ENCODE measurements at regions not wholly inside any gene's neighbourhood (a gene's known extent, or its start where the extent isn't known, plus 50 kb on each side); places are given as distances from the start of the nearest gene placed in this dataset.

- ATAC-seq = no peak
- H3K9me2 ChIP-seq (ENCODE audit: insufficient read depth) = no peaks in the 10 kb centered on the region
- no peak overlapping the region for H3K4me3 ChIP-seq (replicated peaks in 1 of 2; ENCODE audit: low read depth in 1 of 2, low read length in 2 of 2)
- no peak overlapping the region for H3K27ac ChIP-seq (ENCODE audit: low read depth, low read length)
- no peaks in the 10 kb centered on the region for H3K9me3 ChIP-seq (ENCODE audit: control insufficient read depth in 1 of 2, insufficient read depth in 1 of 2, low read depth in 1 of 2, low read length in 2 of 2)
- no TSS peak for BruUV-seq (replicated peaks)
- POLR2A ChIA-PET = no interaction called here
- RAD21 ChIA-PET (ENCODE audit: low non-redundant PET in 1 of 2, low total read pairs in 2 of 2, uncharacterized antibody in 2 of 2, unreplicated experiment in 2 of 2) = no interaction called here
- no peak for DNase-seq (ENCODE audit: low read depth, low spot score)
- H3K27me3 ChIP-seq (ENCODE audit: insufficient read depth, low read length) = no peaks in the 10 kb centered on the region
- H3K9ac ChIP-seq (ENCODE audit: low read length) = no peak overlapping the region
- TF ChIP-seq CTCF (IDR thresholded peaks at IDR 0.05 in 2 of 3, conservative IDR thresholded peaks at IDR 0.05 in 1 of 3; ENCODE audit: borderline replicate concordance in 1 of 3, insufficient read depth in 1 of 3, low read depth in 2 of 3, low read length in 2 of 3) (no peak), SP1 (IDR thresholded peaks at IDR 0.05; ENCODE audit: low read depth) (no peak), RAD21 (IDR thresholded peaks at IDR 0.05; ENCODE audit: low read depth) (no peak), REST (IDR thresholded peaks at IDR 0.05; ENCODE audit: low read depth) (no peak), SRF (IDR thresholded peaks at IDR 0.05; ENCODE audit: low read depth) (no peak), EGR1 (IDR thresholded peaks at IDR 0.05; ENCODE audit: low read depth) (no peak), ATF3 (IDR thresholded peaks at IDR 0.05) (no peak), ZNF274 (IDR thresholded peaks at IDR 0.05; ENCODE audit: low read depth, low read length) (no peak)
- CTCF ChIA-PET = no interaction called here
- no peaks in the 10 kb centered on the region for H3K4me1 ChIP-seq (ENCODE audit: control insufficient read depth in 1 of 2, insufficient read depth in 2 of 2, low read length in 2 of 2)
- H3K79me2 ChIP-seq (ENCODE audit: insufficient read depth, low read length) = no peaks in the 10 kb centered on the region
- no peak overlapping the region for H2AFZ ChIP-seq (ENCODE audit: low read depth, low read length, poor library complexity, severe bottlenecking)
- no peaks in the 10 kb centered on the region for H3K36me3 ChIP-seq (ENCODE audit: control insufficient read depth in 1 of 2, insufficient read depth in 2 of 2, low read length in 2 of 2)
- intact Hi-C loops (cut with micrococcal nuclease) = no loop called here
- H4K20me1 ChIP-seq (ENCODE audit: insufficient read depth) = no peaks in the 10 kb centered on the region
- H3K4me2 ChIP-seq (ENCODE audit: low read length) = no peak overlapping the region
These were observed 104.6 kb upstream of the FRMD1 start for GRCh38 chr6:168183613-168183970.
